ENCODE measurements at regions not wholly inside any gene's neighbourhood (a gene's known extent, or its start where the extent isn't known, plus 50 kb on each side); places are given as distances from the start of the nearest gene placed in this dataset.

DNA sequence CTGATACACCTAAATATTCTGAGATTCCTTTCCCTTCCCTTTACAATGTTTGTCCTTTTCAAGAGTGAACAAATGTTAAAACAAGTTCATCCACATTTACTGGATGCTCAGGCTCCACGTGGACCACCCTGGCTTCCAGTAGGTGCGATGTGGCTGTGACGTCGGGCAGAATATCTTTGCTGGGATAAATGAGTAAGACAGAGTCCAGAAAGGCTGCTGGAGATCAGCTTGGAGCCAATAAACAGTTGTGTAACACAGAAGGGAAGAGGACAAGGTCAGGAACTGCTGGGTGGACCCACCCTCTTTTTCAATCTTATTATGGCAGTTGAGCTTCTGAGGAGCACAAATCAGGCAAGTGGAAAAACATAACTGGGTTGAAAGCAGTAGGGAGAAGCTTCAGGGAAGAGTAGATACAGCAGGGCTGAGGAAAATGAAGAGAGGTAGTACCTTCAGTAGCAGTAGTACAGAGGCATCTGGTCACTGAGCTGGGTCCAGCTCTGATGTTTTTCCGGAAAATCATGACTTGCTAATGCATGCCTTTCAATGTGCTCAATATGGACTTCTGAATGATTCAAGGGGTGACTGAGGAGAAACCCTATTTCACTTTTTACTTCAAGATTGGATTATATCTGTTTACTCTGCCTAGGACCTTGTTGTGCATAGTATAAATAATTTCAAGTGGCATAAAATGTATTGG is 171.8 kb upstream of the MAD2L1 start:
- H3K4me3 ChIP-seq = no peak overlapping the region
- no peaks in the 10 kb centered on the region for H3K9me3 ChIP-seq
- no peaks in the 10 kb centered on the region for H3K4me1 ChIP-seq
- TF ChIP-seq CTCF (IDR thresholded peaks at IDR 0.05) = no peak
- no peaks in the 10 kb centered on the region for H3K36me3 ChIP-seq
- no peaks in the 10 kb centered on the region for H3K27me3 ChIP-seq
- H3K27ac ChIP-seq = no peak overlapping the region
- no peak for DNase-seq (ENCODE audit: low spot score)

GRCh38 chr4:120236873-120237272 is 170.2 kb upstream of the MAD2L1 start:
- Histone ChIP-seq H3K9me3 (no peaks in the 10 kb centered on the region), H3K4me3 (no peak overlapping the region), H3K27ac (no peak overlapping the region), H3K36me3 (no peaks in the 10 kb centered on the region), H3K4me1 (no peaks in the 10 kb centered on the region), H3K27me3 (no peaks in the 10 kb centered on the region)
- TF ChIP-seq CTCF (IDR thresholded peaks at IDR 0.05) = no peak
- DNase-seq (ENCODE audit: low spot score) = no peak

- no peak for TF ChIP-seq CTCF (IDR thresholded peaks at IDR 0.05)
- Histone ChIP-seq H3K4me1 (no peaks in the 10 kb centered on the region), H3K27me3 (no peaks in the 10 kb centered on the region), H3K36me3 (no peaks in the 10 kb centered on the region), H3K4me3 (no peak overlapping the region), H3K27ac (no peak overlapping the region), H3K9me3 (no peaks in the 10 kb centered on the region)
- no peak for DNase-seq (ENCODE audit: low spot score)
These were observed 165.4 kb upstream of the MAD2L1 start for GRCh38 chr4:120232050-120232449.

- DNase-seq (ENCODE audit: low spot score) = no peak
- Histone ChIP-seq H3K27ac (no peak overlapping the region), H3K4me3 (no peak overlapping the region), H3K27me3 (no peaks in the 10 kb centered on the region), H3K9me3 (no peaks in the 10 kb centered on the region), H3K36me3 (no peaks in the 10 kb centered on the region), H3K4me1 (no peaks in the 10 kb centered on the region)
- no peak for TF ChIP-seq CTCF (IDR thresholded peaks at IDR 0.05)
These were observed 161.4 kb upstream of the MAD2L1 start for GRCh38 chr4:120228086-120228485.

DNA sequence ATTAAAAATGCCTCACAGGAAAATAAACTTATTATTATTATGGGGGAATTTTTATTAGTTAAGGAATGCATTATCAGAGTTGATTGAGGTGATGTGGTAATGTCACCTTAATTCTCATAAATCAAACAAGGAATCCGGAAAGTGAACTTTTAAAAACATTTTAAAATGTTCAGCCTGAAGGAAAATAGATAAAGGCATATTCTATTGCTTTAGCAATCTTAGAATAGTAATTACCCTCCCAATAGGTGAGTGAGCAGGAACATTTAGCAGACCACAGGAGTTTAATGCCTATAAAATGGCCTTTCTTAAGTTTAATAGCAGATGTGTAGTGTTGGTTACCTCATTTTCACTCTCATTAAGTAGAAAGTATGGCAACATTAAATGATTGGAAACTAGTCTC is 160.9 kb upstream of the MAD2L1 start:
- no peak for TF ChIP-seq CTCF (IDR thresholded peaks at IDR 0.05)
- Histone ChIP-seq H3K27ac (no peak overlapping the region), H3K4me3 (no peak overlapping the region), H3K36me3 (no peaks in the 10 kb centered on the region), H3K9me3 (no peaks in the 10 kb centered on the region), H3K4me1 (no peaks in the 10 kb centered on the region), H3K27me3 (no peaks in the 10 kb centered on the region)
- DNase-seq (ENCODE audit: low spot score) = no peak

- TF ChIP-seq CTCF (IDR thresholded peaks at IDR 0.05) = no peak
- Histone ChIP-seq H3K4me3 (no peak overlapping the region), H3K27ac (no peak overlapping the region), H3K27me3 (no peaks in the 10 kb centered on the region), H3K4me1 (no peaks in the 10 kb centered on the region), H3K9me3 (no peaks in the 10 kb centered on the region), H3K36me3 (no peaks in the 10 kb centered on the region)
- DNase-seq (ENCODE audit: low spot score) = no peak
These were observed 158.9 kb upstream of the MAD2L1 start for GRCh38 chr4:120225527-120225926.

All from right atrium auricular region (tissue), 2 donors.